ENCODE measurements at regions not wholly inside any gene's neighbourhood (a gene's known extent, or its start where the extent isn't known, plus 50 kb on each side); places are given as distances from the start of the nearest gene placed in this dataset.

DNA sequence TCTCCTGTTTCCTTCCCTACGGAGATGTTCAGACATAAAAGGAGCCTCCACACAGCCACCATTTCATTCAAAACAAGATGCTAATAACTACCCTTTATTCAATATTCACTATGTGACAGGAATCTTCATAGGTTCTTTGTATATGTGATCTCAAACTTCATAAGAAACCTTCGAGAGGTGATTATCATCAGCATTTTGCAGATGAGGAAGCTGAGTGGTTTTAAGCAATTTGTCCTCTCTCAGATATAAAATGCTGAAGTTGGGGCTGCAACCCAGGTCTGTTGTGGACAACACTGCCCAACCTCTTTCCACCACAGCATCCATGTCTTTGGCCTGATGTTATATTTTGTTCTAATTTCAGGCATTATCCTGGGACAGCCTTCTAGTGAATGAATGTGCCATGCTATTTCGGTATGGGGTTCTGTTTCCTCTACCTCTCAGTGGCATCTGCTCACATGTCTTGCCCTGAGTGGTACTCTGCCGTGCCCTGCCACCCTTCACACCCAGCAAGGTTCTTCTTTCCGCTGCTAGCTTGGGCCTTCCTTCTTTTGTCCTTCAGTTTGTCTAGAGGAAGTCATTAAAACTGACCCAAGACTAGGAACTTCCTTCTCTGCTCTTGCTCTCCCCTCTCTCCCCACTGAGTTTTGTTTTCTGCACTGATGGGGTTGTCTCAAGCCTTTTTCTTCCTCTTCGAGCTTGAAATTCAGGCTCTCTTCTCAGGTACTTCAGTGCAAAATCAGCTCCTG is 300.9 kb upstream of the PRDM1 start:
- DNase-seq (ENCODE audit: insufficient read length) (no peak), FAIRE-seq (peak; percentile 42)
- TF ChIP-seq TAF1 (IDR thresholded peaks at IDR 0.05; ENCODE audit: borderline replicate concordance, low read depth, low read length): no peak
- no peak for TF ChIP-seq POLR2AphosphoS5 (IDR thresholded peaks at IDR 0.05; ENCODE audit: low read depth, low read length)
- no peak for TF ChIP-seq POLR2A (IDR thresholded peaks at IDR 0.05; ENCODE audit: low read depth, low read length)

DNA sequence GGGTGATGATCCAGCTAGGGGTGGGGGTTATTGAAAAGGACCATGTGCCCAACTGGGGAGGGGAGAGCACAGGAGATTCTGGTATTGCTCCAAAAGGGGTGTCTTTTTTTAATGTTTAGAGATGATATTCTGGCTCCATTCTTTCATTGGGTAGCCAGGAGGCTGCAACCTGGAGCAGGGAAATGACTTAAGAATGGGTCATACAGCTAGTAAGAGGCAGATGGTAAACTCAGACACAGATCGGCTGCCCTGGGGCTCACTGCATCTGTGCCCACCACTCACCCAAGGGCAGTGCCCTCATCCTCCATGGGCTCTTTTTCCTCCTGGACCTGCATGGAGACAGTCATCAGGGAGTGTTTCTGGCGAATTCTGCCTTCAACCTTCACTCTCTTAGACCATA is 302.0 kb upstream of the PRDM1 start:
- TF ChIP-seq POLR2AphosphoS5 (IDR thresholded peaks at IDR 0.05; ENCODE audit: low read depth, low read length) (no peak), TAF1 (IDR thresholded peaks at IDR 0.05; ENCODE audit: borderline replicate concordance, low read depth, low read length) (no peak), POLR2A (IDR thresholded peaks at IDR 0.05; ENCODE audit: low read depth, low read length) (no peak)
- DNase-seq (ENCODE audit: insufficient read length) (no peak), FAIRE-seq (peak; percentile 50)

DNA sequence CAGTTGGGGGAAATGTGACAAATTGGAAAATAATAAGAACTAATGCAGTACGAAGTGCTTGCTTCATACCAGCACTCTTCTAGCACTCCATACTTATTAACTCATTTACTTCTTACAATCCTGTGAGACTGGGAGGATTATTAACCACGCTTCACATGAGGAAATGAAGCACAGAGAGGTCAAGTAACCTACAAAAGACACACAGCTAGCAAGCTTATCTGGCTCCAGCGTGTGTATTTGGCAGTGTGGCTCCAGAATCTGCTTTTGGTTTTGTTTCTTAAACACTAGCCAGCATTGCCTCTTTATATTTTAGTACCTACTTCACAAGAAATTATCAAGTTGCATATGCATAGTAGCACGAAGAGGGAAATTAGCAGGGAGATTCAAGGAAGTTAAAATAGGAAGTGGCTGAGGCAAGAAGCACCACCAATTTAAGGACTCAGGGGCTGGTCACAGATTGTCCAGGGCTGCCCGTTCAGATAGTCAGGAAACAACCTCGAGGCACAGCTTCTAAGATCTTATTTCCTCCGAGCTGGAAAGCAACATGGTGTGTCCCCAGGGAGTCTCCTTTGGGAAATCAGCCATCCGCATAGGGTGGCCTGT is 302.7 kb upstream of the PRDM1 start:
- DNase-seq (ENCODE audit: insufficient read length): no peak
- TF ChIP-seq TAF1 (IDR thresholded peaks at IDR 0.05; ENCODE audit: borderline replicate concordance, low read depth, low read length) (no peak), POLR2A (IDR thresholded peaks at IDR 0.05; ENCODE audit: low read depth, low read length) (no peak), POLR2AphosphoS5 (IDR thresholded peaks at IDR 0.05; ENCODE audit: low read depth, low read length) (no peak)
- no peak for FAIRE-seq

DNA sequence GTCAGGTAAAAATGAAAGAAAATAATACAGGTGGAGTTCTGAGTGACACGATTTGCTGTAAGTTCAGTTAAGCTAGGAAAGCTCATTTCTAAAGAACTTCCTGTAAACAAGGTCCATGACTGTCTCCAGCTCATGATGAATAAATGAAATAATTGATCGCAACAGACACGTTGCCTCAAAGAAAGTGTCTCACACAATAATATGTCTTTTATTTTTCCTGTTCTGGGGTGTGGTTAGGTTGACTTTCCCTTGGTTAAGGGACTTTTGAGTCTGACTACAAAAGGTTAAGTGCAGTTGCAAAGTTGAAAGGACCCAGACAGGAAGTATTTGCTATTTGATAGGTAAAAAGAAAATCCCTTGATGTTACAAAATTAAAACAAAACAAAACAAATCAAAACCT is 304.2 kb upstream of the PRDM1 start:
- FAIRE-seq: no peak
- TF ChIP-seq POLR2AphosphoS5 (IDR thresholded peaks at IDR 0.05; ENCODE audit: low read depth, low read length): no peak
- no peak for TF ChIP-seq TAF1 (IDR thresholded peaks at IDR 0.05; ENCODE audit: borderline replicate concordance, low read depth, low read length)
- TF ChIP-seq POLR2A (IDR thresholded peaks at IDR 0.05; ENCODE audit: low read depth, low read length): no peak
- no peak for DNase-seq (ENCODE audit: insufficient read length)

DNA sequence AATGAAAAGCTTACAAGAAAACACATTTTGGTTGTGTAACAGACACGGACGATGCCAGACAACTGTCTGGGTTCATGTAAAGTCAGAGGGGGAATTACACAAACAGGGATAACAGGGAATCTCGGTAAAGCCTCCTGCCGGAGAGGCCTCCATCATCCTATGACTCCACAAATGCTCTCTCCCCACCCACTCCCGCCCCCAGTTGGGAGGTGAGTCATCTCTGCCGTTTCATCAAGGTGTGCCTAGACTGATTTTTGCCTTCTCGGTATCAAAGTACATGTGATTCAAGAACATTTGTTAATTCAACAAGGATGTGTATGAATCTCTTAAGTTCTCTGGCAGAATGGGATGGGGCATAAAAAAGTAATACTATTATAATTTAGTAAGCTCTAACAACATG is 304.9 kb upstream of the PRDM1 start:
- DNase-seq (ENCODE audit: insufficient read length) (no peak), FAIRE-seq (no peak)
- TF ChIP-seq POLR2AphosphoS5 (IDR thresholded peaks at IDR 0.05; ENCODE audit: low read depth, low read length) (no peak), POLR2A (IDR thresholded peaks at IDR 0.05; ENCODE audit: low read depth, low read length) (no peak), TAF1 (IDR thresholded peaks at IDR 0.05; ENCODE audit: borderline replicate concordance, low read depth, low read length) (no peak)

DNA sequence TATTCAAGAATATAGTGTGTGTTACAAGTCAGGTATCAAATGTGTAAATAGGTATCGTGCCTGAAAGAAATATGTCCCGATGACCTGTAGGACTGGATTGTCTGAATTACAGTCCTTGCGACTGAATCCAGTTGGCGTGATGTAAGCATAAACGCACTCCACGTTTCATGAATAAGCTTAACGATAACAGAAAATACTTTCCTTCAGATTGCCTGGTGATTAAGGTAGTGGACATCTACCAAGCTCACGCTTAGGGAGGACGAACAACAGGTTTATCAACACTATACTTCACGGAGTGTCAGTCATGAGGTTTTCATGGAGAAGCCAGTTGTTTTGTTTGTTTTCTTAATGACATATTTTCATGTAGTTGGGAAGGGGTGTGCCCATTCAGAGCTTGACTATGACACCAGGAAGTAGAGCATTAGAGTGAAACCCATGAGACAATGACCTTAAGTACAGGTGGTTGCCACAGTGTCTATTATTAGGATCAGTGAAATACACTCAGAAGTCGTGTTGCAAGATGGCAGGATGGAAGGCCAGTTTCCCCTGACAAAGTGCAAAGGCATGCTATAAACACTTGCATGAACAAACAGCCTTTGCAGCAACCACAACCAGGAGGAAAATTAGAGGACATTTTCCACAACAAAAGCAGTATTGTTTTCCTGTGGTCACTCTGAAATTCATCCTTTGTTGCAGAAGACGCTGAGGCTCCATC is 305.8 kb upstream of the PRDM1 start:
- FAIRE-seq (peak; percentile 87), DNase-seq (ENCODE audit: insufficient read length) (no peak)
- no peak for TF ChIP-seq POLR2A (IDR thresholded peaks at IDR 0.05; ENCODE audit: low read depth, low read length)
- no peak for TF ChIP-seq TAF1 (IDR thresholded peaks at IDR 0.05; ENCODE audit: borderline replicate concordance, low read depth, low read length)
- TF ChIP-seq POLR2AphosphoS5 (IDR thresholded peaks at IDR 0.05; ENCODE audit: low read depth, low read length): no peak

DNA sequence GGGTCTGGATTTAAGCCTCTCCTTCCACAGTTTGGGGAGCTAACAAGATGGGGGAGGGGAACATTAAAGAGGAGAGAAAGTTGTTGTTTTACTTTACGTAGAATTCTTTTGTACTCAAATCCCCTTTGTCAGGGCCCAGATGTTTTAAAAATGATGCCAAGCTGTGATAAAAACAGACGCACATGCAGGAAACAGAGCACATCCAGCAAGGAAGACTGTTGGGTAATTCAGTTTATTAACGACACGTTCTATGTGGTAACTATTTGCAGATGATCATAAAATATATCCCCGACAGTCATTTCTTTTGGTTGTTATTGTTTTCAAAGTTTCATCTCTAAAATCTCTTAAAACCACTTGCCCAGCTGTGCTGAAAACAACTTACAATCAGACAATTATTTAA is 307.0 kb upstream of the PRDM1 start:
- TF ChIP-seq POLR2AphosphoS5 (IDR thresholded peaks at IDR 0.05; ENCODE audit: low read depth, low read length) (no peak), POLR2A (IDR thresholded peaks at IDR 0.05; ENCODE audit: low read depth, low read length) (no peak), TAF1 (IDR thresholded peaks at IDR 0.05; ENCODE audit: borderline replicate concordance, low read depth, low read length) (no peak)
- no peak for FAIRE-seq
- no peak for DNase-seq (ENCODE audit: insufficient read length)

DNA sequence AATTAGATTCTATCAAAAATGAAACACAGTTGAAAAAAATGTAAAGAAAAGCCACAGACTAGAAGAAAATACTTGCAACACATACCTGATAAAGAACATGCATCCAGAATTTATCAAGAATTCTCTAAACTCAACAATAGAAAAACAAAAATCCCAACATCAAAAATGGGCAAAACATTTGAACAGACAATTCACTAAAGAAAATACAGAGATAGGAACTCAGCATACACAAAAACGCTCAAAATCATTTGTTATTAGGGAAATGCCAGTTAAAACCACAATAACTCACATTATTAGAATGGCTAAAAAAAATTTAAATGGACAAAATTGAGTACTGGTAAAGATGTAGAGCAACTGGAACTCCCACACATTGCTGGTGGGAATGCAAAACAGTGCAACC is 311.0 kb upstream of the PRDM1 start:
- TF ChIP-seq POLR2A (IDR thresholded peaks at IDR 0.05; ENCODE audit: low read depth, low read length) (no peak), POLR2AphosphoS5 (IDR thresholded peaks at IDR 0.05; ENCODE audit: low read depth, low read length) (no peak), TAF1 (IDR thresholded peaks at IDR 0.05; ENCODE audit: borderline replicate concordance, low read depth, low read length) (no peak)
- DNase-seq (ENCODE audit: insufficient read length) (no peak), FAIRE-seq (peak; percentile 14)

DNA sequence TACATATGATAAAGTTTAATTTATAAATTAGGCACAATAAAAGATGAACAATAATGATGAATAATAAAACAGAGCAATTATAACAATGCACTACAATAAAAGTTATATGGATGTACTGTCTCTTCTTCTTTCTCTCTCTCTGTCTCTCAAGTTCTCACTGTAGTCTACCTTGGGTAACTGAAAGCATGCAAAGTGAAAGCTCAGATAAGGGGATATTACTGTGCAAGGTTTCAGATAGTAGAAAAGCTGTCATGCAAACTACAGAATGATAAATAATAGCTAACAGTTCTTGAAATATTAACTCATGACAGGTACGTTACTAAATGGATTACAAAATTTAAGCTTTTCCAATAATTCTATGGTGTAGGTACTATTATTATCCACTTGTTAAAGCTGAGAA is 311.9 kb upstream of the PRDM1 start:
- DNase-seq (ENCODE audit: insufficient read length) (no peak), FAIRE-seq (no peak)
- TF ChIP-seq POLR2AphosphoS5 (IDR thresholded peaks at IDR 0.05; ENCODE audit: low read depth, low read length) (no peak), POLR2A (IDR thresholded peaks at IDR 0.05; ENCODE audit: low read depth, low read length) (no peak), TAF1 (IDR thresholded peaks at IDR 0.05; ENCODE audit: borderline replicate concordance, low read depth, low read length) (no peak)

DNA sequence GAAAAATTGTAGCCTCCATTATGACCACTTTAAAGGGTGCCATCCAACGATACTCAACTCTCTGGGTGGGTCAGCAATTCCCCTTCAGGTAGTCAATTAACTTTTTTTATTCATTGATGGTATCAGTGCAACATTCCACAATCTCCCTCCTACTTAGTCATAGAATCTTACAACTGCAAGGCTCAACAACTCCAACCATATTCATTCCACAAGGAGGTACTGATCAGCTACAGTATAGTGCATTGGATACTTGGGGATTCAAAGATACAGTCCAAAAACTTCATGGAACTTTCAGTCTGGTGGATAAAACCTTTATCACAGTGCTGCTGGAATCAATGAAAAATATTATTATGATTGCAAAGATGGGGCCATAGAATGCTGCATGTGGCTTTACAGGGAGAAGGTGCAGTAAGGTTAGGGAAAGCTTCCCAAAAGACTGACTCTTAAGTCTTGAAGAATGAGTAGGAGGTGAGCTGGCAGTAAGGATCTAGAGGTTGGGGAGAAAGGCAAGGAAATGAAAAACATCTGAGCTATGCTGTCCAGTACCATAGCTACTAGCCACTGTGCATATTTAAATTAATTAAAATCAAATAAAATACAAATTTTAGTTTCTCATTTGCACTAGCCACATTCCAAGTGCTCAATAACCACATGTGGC is 314.7 kb upstream of the PRDM1 start:
- DNase-seq (ENCODE audit: insufficient read length) (no peak), FAIRE-seq (no peak)
- TF ChIP-seq POLR2AphosphoS5 (IDR thresholded peaks at IDR 0.05; ENCODE audit: low read depth, low read length): no peak
- no peak for TF ChIP-seq TAF1 (IDR thresholded peaks at IDR 0.05; ENCODE audit: borderline replicate concordance, low read depth, low read length)
- TF ChIP-seq POLR2A (IDR thresholded peaks at IDR 0.05; ENCODE audit: low read depth, low read length): no peak

DNA sequence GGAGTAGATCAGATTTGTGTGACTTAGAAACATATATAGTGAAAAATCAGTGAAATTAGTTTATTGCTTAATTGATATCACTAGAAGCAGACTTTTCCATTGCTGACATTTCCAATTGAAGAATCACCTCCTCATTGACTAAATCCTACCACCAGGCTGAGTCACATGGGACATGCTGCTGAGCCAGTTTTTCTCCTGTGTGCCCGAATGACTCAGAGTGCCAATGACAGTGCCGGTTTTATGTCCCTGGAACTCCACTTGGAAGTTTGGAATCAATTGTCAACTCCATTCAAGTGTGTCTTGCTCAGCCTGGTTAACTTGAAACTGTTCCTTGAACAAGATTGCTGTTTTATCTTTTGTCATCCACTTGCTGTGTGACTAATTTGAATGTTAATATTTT is 316.1 kb upstream of the PRDM1 start:
- FAIRE-seq (no peak), DNase-seq (ENCODE audit: insufficient read length) (no peak)
- TF ChIP-seq POLR2A (IDR thresholded peaks at IDR 0.05; ENCODE audit: low read depth, low read length) (no peak), POLR2AphosphoS5 (IDR thresholded peaks at IDR 0.05; ENCODE audit: low read depth, low read length) (no peak), TAF1 (IDR thresholded peaks at IDR 0.05; ENCODE audit: borderline replicate concordance, low read depth, low read length) (no peak)

All from GM12892 (cell line).